NCI-H1092 (cell line): ENCODE measurements at regions not wholly inside any gene's neighbourhood (a gene's known extent, or its start where the extent isn't known, plus 50 kb on each side); places are given as distances from the start of the nearest gene placed in this dataset.

Experiments used
- DNase-seq: peaks from one replicate; lab custom pipeline; 2025; lab: John Stamatoyannopoulos, UW

DNA sequence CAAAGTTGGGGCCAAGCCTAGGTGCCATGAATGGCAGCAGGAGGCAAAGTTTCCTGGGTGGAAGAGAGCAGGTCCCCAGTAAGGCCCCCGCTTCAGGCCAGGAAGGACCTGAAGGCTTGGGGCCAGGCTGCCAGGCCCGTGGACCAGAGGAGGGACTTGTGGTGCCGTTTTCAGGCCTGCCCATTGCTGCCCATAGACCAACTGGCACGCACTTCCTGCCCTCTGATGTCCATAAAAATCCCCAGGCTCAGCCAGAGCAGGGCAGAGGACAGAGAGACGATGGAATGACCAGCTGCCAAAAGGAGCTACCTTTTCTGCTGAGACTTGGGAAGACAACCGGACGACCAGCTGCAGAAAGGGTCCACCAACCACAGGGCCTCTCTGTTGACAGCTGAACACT lies 1205.5 kb downstream of the ARAP2 start:
- no peak for DNase-seq

GRCh38 chr4:35052546-35052945 lies 1191.8 kb downstream of the ARAP2 start:
- no peak for DNase-seq

DNA sequence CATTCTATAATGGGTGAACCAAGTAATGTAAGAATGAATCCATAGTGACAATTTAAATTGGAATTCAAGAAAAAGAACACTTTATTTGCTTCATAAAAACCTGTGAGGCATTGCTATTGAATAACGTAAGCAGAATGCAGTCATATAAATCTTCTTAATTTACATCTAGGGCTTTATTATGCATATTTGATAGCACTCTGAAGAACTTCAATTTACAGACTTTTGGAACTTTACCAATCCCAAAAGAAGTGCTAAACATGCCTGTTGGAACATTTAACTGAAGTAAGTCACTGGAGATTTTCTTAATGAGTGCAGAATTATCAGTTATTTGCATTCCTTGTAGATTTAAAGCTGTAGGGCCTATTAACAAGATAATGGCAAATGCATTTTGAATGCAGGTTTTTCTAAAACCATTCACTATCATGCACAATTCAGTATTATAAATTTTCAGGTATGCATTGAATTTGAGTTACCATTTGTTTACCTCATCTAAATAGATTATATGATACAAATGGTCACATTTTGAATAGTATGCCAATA lies 1181.2 kb downstream of the ARAP2 start:
- DNase-seq: no peak

DNA sequence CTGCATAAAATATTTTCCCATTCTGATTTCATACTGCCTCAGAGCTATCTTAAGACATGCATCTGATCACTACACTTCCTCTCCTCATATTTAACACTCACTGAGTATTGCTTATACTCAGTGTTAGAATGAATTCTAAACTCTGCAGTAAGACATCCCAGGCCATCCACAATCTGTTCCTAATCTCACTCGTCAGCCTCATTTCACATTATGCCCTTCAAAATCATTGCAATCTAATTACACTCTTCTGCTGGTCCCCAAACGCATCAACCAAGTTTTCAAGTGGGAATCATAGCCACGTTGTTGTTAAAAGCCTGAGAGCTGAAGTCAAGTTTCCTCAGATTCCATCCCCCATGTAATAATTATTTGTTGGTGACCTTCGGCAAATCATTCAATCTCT lies 1177.9 kb downstream of the ARAP2 start:
- no peak for DNase-seq

- DNase-seq: no peak
Observed at GRCh38 chr4:35080799-35081198, 1163.5 kb downstream of the ARAP2 start.

DNA sequence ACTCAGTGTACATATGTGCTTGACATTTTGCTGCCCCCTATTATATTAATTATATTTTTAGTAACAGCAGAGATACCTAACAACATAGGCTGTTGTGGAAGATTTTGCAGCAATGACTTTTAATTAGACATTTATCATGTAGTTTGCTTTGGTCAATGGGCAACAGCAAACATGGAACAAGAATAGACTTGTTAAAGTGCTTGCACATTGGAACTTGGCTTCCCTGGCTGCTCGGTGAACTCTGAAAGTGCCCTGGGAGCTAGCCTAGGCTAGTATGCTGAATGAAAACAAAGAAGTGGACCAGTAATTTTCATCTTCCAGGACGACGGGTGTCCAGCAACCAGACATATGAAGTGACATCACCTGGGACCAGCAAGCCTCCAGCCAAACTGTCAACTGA lies 1157.1 kb downstream of the ARAP2 start:
- DNase-seq: no peak

DNA sequence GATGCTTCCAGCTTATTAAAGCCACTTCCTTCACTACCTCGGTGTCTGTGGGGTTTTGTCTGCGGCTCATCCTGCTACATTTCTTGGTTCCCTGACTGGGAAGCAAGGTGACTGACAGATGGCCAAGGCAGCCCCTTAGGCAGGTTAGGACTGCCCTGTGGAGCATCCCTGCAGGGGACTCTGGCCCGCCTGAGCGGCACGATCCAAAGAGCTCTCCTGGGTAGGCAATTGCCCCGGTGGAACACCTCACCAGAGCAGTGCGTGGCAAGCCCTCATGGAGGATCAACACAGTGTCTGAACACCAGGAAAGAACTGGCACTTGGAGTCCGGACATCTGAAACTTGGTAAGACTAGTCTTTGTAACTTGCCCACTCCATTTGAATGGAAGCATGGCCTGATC lies 1143.4 kb downstream of the ARAP2 start:
- no peak for DNase-seq

DNA sequence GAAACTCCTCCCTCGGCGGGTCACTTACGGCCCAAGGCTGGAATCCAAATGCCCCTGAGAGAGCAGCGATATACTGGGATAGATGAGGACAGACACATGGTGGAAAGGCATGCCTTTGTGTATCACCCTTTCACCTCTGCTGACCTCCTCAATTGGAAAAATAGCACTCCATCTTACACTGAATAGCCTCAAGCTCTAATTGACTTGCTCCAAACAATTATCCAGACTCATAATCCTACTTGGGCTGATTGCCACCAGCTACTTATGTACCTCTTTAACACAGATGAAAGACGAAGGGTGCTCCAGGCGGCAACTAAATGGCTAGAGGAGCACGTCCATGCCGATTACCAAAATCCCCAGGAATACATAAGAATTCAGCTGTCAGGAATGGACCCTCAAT lies 1142.2 kb downstream of the ARAP2 start:
- DNase-seq: no peak

- DNase-seq: peak; percentile 81
Observed at GRCh38 chr4:35105486-35105885, 1138.8 kb downstream of the ARAP2 start.

DNA sequence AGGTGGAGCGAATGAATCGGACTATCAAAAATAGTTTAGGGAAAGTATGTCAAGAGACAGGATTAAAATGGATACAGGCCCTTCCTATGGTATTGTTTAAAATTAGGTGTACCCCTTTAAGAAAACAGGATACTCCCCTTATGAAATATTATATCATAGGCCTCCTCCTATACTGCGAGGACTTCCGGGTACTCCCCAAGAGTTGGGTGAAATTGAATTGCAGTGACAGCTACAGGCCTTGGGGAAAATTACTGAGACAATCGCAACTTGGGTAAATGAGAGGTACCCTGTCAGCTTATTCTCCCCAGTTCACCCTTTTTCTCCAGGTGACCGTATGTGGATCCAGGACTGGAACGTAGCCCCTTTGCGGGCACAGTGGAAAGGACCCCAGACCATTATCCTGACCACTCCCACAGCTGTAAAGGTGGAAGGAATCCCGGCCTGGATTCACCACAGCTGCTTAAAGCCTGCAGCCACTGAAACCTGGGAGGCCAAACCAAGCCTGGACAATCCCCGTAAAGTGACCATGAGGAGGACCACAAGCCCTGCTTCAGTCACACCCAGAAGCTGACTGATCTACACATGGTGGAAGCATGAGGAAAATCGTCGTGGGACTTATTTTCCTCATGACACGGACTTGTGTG lies 1138.1 kb downstream of the ARAP2 start:
- peak; percentile 32 for DNase-seq

GRCh38 chr4:35124106-35124505 lies 1120.2 kb downstream of the ARAP2 start:
- DNase-seq: no peak

DNA sequence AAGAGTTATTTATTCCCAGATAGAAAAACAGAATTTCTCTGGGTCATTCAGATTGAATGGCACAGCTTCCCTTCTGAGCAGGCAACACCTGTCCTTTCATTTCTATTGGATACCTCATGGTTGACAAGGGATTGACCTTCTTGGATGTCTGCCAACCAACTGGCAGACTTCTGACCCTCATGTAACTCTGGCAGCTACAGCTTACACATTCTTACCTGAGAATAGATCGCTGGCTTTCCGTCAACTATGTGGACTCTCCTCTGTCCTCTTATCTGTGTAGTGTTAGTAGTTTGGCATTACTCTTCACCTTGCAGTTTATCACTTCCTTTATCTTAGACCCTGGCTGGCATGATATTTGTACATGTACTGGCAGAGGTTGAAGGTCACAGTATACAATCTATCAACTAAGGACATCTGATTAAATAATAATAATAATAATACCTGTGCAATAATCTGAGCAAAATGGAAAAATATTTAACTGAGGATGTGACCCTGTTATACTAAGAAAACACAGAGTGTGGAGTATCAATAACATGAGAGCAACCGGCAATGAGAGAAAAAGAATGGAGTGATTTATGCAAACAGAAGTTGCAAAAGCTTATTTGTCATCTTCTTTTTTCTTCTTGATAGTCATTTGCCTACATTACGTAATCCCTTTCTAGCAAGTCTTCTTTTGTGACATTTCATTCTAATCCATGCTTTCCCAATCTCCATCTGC lies 1118.2 kb downstream of the ARAP2 start:
- DNase-seq: peak; percentile 79

- DNase-seq: no peak
Observed at GRCh38 chr4:35138449-35138848, 1105.9 kb downstream of the ARAP2 start.

GRCh38 chr4:35147761-35148160 lies 1096.6 kb downstream of the ARAP2 start:
- DNase-seq: no peak

DNA sequence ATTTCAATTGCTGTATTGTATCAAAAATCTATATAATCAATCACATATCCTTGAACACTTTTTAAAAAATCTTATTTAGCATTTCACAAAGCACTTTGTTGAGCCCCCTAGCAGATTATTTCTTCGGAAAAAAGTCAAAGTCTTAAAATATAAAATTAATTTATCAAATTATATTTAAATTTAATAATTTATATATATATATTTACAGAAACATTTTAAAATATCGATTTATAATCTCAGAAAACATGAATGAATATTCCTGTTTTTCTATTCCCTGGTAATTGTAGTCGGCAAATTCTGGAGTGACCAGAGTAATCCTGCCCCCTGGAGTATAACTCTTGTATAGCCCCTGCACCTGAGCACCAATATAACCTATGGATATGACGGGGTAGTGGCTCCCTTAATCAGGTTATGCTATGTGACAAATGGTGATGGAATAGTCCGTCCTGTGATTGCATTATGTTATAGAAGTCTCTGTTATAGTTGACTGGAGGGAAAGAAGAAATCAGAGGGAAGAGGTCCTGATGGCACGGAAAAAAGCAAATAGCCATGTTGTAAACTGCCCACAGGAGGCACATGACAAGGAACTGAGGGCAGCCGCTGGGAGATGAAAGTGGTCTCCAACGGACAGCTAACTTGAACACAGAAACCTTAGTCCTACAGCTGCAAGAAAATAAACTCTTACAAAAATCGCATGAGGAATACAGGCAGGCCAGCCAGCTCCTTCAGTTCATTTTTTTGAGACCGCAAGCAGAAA lies 1092.3 kb downstream of the ARAP2 start:
- DNase-seq: peak; percentile 50

DNA sequence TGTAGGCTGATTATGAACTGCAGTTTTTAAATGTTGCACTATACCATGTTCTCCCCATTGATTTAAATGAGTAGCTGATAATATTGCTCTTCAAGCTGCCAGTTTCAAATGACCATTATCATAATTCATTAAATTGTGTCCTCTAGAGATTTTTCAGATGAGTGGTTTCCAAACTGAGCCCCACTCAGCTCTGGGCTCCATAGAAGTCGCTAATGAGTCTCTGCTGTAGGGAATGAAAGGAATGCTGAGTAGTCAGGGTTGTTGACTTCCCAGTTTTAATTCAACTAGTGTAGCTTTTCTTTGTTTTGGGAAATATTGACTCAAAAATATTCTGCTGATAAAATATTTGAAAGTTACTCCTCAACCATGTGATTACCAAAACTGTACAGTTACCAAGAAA lies 1081.1 kb downstream of the ARAP2 start:
- no peak for DNase-seq

GRCh38 chr4:35164063-35164462 lies 1080.3 kb downstream of the ARAP2 start:
- no peak for DNase-seq

GRCh38 chr4:35166466-35166865 lies 1077.8 kb downstream of the ARAP2 start:
- no peak for DNase-seq

DNA sequence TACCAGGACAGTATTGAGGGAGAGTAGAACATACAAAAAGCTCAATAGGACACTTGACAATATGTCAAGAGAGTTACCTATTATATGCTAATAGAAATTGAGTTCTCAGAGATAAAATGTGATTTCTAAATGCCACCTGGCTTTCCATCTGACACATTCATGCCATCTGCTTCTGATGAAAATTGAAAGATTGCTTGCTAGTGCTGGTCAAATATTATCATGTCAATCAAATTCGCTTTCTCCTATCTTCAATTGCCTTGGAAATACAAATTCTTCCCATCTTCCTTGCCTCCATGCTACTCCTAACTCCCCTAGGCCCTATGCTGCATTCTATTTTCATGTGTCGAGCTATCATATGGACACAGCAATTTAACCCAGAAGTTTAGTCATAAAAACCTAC lies 1076.9 kb downstream of the ARAP2 start:
- no peak for DNase-seq

DNA sequence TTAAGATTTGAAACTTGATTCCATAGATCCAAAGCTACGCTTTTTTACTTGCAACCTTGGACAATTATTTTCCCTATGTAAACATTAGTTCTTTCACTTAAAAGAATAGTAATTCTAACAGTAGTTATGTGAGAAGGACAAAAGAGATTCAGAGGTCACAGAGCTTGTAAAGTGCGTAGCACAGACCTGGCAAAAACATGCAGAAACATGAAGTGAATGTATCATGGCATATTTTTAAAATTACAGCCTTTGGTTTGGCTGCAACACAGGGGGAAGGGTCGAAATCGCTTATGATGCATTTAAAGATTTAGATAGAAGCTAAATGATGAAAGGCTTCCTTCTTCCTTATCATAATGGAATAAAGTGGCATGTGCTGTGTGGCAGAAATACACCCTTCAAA lies 1068.8 kb downstream of the ARAP2 start:
- DNase-seq: no peak

DNA sequence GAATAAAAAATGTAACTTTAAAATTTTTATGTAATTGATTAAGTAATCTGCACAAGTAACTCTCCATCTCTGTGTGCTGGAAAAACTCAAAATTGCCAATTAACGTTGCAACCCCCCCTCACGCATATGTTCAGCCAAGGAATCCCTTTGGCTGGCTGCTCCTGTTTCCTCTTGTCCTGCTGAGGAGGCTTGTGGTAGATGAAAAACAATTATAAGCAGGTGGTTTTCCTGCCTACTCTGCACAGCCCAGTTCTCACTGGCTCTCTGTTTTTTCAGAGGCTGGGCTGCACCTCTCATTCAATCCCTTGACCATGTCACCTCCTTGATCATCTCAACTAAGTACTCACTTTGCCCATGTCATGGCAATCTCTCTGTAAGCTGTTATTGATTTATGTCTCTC lies 1068.4 kb downstream of the ARAP2 start:
- DNase-seq: no peak

- DNase-seq: no peak
Observed at GRCh38 chr4:35182451-35182850, 1061.9 kb downstream of the ARAP2 start.
